NCI-H2196 (cell line): ENCODE measurements at regions not wholly inside any gene's neighbourhood (a gene's known extent, or its start where the extent isn't known, plus 50 kb on each side); places are given as distances from the start of the nearest gene placed in this dataset.

Source experiments
- DNase-seq: peaks from one replicate; lab custom pipeline; 2025; ENCODE audit not compliant: unreplicated experiment; lab: John Stamatoyannopoulos, UW

DNA sequence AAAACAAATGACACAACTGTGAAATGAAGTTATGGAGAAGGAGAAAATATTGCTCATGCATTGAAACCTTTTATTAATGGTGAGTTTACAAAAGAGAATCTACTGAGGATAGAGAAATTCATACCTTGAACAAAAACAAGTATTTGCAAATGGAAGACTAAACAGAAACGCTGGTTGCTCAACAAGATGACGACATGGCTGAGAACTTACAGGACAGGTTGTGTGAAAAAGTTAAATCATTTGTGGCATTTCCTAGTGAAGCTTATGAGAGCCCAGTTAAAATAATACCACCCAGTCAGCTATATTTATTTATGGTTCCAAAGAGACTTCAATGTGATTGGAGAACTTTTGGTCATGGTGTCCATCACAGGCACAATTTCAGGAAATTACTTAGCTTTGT, 148.6 kb upstream of the PKDCC start:
- no peak for DNase-seq

DNA sequence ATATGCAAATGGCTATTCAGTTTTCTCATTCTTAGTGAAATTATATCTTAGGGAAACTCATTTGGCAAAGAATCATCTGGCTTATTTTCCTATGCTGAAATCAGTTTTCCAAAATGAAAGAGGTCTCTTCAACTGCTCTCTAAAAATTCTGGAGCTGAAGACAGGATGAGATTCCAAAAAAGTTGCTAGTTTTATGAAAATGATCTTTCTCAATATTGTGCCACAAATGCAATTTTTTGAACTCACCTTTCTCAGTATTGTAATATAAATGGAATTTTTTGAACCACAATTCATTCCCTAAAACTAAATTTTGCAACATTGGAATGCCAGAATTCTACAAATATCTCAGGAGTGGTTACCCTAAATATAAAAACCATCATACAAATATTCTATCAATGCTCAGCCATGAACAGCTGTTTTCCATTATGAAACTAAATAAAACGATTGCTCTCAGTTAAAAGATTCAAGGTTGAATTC, 147.7 kb upstream of the PKDCC start:
- no peak for DNase-seq

DNA sequence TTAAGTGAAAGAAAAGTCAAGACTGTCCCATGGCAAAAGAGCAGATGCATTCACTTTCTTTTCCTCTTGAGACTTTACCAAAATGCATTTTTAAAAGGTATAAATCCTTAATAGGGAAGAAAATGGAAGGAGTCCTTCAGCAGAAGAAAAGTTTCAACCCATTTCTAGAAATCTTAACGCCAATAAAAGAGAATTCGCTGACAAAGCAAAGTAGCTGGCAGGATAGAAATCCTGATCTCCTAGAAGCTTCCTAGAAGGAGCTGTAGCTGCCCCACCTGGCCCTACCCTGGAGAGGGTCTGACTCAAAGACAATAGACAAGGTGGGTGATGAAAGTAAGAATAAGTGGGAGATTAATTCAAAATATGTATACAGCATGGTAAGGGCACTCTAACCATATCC, 144.9 kb upstream of the PKDCC start:
- no peak for DNase-seq

DNA sequence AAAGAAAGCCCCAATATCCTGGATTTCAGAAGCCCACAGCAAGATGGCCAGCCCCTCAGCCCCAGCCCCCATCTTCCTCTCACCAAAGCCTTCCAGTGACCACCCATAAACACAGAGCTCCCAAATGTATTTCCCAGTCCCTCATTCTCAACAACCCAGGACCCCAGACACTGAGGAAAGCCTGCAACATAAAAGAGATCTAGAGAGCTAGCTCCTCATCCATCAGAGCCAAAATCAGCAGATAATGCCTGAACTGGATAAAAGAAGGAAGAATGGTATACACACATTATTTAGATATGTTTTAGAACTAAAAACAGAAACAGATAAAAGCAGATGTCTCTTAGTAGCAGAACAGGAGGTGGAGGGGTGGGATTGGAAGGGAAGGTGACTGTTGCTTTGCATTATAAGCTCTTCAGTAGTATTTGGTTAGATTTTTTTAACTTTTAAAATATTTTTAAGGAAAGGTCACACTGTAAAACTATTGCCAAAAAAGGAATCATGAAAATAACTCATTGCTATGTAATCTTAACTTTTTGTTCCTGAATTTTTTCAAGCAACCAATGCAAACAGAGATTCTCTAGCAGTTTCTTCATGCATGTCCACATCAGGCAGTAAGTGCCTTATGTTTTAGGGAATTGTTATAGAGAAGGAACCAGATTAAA, 144.2 kb upstream of the PKDCC start:
- no peak for DNase-seq

DNA sequence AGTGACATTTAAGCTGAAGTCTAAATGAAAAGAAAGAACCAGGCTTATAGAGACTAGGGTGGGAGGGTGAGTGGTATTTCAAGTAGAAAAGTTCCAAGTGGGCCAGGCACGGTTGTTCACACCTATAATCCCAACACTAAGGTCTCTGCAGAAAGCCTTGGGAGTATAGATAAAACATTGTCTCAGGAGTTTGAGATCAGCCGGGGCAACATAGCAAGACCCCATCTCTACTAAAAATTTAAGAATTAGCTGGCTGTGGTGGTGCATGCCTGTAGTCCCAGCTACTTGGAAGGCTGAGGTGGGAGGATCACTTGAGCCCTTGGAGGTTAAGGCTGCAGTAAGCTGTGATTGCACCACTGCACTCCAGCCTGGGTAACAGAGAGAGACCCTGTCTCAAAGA, 143.4 kb upstream of the PKDCC start:
- no peak for DNase-seq

DNA sequence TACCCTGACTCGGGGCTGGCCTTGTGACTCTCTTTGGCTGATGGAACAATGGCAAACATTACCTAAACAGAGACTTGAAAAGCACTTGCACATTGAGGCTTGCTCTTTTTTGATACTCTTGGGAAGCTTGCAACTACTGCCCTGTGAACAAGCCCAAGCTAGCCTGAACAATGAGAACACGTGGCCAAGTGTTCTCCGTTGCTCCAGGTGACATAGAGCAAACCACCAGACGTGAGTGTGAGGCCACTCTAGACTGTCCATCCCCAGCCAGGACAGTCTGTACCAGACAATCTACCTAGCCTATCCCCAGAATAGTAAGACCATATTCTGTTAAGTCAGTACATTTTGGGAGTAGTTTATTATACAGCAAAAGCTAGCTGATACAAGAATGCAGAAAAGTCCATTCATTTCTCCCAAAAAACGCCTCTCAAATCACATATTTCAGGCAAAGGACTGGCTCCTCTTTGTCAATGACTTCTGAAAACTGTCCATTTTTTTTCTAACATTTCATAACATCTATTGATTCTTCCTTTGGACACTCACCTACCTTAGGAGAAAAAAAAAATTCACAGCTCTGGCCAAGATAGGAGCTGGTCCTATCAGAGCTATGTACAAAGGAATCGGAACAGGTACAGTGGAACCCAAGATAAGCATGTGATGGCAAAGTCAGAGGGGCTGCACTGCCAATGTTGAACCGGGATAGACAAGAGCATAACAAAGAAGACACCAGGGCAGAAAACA, 142.1 kb upstream of the PKDCC start:
- DNase-seq, result no peak

DNA sequence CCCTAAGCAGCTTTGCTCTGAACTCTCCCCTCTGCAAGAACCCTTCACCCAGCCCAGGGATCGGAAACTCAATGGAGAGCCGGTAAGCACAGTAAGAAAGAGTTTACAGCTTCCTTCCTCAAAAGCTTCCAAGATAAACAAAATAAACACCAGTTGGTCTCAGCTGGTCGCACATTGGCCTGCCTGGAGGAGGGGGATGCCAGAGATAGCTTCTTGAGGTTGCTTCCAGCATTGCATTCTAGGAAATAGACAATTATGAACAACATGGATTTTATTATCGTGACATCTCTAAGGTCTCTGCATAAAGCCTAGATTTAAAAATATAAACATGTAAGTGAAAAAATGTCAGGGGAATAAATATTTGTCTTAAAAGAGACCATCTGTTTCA, 141.5 kb upstream of the PKDCC start:
- DNase-seq, result no peak

DNA sequence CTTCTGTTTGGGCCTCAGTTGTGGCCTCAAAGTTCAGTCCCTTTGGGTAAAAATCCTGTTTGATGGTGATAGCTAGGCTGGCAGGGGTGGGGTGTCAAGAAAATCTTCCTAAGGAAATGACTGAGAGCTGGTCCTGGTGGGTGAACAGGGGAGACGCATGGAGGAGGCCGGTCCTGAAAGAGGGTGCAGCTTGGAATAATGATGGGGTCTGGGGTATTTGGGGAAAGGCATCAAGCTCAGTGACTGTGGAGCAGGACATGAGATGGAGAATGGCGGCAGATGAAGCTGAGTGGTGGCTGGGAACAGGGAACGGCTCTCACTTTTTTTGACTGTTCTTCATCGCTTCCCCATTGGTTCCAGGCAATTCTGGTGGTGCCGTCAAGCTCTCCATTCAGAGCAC, 140.7 kb upstream of the PKDCC start:
- DNase-seq, result no peak

DNA sequence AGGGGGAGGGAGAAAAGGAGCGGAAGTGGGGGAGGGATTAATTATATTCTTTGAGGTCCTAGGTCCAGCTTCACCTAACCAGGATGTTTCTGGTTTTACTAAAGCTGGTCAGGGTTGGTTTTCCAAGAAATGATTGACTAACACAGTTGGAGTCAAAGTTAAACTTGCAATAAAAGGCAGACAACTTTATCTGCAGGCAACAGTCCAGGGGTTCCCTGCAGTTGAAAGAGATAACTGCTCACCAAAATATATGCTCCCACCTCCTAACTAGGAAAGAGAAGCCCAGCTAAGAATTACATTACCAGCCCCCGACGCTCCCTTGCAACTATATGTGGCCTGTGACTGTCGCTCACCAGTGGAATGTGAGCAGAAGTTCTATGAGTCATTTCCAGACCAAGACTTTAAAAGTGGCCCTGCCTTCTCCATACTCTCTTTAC, 140.0 kb upstream of the PKDCC start:
- DNase-seq, result no peak

DNA sequence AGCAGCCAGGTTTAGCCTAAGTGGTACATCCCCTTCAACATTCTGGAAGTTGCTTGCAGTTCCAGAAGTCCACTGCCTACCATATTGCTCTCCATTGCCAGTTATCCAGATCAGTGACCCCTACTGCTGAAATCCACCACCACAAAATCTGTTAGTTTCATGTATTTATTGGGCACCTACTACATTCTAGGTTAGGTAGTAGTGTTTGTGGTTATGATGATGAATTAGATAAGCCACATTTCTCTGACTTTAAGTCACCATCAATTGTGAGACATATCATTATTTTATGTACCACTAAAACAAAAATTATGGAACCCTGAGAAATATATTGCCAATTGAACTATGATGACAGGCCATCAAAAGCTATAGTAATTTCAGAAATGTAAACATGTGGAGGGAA, 139.5 kb upstream of the PKDCC start:
- no peak for DNase-seq

DNA sequence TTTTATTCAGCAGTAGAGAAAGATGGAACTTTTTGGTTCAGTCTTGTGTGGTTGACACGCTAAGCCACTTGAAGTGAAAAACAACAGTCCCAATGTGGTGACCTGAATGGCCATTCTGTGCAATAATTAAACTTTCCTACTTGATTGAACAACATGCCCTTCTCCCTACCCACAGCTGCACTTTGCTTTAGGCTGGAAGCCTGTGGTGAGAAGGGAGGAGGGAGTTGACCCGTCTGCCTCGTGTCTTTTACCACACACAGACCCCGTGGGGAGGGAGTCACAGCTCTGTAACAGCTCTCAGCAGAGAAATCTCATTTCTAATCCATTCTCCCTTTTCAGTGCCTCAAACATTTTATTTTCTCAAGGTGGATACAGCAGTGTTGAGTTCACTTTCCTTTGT, 138.2 kb upstream of the PKDCC start:
- no peak for DNase-seq

DNA sequence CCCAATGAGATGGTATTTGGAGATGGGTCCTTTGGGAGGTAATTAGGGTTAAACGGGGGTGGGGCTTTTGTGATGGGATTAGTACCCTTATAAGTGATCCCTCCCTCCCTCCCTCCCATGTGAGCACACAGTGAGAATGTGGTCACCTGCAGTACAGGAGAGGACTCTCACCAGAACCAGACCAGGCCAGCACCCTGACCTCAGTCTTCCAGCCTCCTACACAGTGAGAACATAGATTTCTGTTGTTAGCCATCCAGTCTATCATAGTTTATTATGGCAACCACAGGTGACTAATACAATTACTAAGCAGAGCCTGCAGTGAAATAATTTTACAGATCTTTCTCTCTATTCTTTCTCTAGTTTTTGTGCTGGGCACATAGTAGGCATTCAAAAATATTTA, 137.7 kb upstream of the PKDCC start:
- DNase-seq, result no peak

DNA sequence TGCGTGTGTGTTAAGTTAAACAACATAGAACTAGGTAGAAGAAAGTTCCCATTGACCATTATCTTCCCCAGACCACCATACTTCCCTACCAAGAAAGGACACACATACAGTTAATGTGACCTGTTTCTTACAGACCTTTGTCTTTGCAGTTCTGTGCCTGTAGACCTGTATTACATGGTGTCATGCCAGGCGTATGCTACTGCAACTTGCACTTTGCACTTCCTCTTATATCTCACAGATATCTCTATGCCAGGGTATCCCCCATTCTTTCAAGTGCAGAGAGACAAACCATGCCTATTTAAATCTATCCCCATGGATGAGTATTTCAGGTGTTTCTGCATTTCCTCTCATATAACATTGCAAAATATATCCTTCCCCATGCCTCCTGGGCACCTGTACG, 136.8 kb upstream of the PKDCC start:
- no peak for DNase-seq

DNA sequence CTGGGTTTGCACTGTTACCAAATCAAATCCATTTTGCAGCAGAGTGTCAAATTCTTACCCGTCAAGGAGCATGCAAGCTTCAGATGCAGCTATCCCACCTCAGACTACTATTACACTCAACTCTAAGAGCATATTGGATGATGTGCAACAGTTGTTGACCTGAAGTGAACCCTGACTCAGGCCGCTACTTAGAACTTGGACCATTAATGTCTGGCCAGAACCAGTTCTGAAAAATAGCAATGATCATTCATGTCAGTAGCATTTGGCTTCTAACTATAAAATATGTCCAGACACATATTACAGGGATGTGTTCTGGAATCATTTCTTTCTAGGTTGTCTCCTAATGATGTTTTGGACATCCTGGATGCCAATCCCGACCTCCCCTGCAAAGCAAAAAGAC, 135.5 kb upstream of the PKDCC start:
- DNase-seq, result no peak

DNA sequence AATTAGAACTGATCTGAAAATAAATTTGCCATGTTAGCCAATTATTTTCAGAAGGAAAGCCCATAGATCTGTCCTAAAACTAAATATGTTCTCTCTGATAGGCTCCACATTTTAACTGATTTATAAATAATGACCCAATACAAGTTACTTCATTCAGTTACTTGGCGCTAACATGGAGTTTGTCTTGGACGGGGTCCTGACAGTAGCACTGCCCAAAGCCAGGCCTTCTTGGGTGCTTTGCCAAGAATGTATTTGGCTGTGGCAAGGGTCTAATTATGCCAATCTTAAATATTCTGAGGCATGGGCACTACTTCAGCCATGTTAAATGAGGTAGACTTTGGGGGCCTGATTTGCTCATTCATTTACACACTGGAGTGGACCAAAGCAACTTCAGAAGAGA, 135.0 kb upstream of the PKDCC start:
- DNase-seq, result no peak

DNA sequence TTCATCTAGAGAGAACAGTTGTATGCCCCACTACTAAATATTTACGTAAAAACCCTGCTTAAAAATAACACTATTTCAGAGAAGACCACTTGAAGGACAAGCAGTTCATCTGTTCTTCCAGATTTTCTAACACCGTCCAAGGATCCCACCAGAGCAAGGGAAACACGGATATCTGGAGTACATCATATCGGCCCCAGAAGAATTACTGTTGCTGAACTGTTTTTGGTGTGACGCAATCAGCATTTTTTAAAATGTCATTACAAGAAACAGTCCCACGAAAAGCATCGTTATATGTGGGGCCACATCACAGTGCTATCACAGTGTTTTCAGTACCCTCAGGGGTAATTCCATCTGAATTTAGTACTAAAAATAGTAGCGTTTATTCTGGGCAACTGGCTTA, 134.5 kb upstream of the PKDCC start:
- no peak for DNase-seq

DNA sequence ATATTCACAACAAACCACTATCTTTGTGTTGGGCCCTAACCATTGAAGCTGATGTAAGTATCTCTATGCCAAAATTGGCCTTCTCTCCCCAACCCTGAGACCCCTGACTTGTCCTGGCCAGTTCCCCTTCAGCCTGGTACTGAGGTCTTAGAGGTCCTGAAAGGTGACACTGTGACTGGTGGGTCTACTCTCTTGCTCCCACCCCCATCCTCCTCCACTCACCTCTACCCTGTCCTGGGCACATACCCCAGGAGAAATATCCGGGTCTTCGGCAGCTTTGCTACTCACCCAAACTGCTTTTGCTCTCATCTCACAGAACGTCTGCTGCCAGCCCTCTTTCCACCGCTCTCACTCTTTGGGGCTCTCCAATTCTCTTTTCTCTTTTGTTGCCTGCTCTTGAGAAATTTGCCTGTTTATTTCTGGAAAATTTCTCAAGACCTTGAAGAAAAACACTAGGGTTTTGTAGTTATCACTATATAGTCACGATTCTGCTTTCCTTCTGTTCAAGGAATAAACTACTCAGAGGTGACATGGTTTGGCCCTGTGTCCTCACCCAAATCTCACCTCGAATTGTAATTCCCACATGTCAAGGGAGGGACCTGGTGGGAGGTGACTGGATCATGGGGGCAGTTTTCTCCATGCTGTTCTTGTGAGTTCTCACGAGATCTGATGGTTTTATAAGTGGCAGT, 133.8 kb upstream of the PKDCC start:
- no peak for DNase-seq

DNA sequence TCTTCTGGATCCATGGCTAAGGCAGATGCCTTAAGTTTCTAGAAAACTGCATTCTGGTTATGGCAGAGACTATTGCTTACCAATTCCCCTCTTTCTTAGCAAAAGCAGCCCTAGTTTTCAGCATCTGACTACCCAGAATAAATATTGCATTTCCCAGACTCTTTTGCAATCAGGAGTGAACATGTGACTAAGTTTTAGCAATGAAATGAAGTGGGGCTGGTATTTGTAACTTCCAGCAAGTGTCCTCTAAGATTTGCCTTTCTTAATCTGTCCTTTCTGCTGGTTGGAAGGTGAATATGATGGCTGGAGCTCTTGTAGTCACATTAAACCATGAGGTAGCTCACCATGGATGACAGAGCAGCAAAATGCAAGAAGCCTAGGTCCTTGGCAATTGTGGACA, 132.9 kb upstream of the PKDCC start:
- DNase-seq, result no peak

DNA sequence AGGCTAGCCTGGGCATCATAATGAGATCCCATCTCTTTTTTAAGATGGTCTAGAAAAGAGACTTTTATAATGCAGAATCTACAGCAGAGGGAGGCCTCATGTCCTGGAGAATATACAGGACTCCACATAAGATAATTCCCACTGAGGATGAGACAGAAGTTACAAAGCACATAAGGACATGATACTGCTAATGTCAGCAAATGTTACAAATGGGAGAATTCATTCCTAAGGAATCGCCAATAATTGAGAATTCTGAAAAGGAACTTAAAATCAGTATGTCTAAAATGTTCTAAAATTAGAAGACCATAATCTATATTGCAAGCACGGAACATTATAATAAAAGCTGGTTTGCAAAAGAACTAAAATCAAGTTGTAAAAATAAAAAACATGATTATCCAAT, 131.6 kb upstream of the PKDCC start:
- DNase-seq, result no peak

DNA sequence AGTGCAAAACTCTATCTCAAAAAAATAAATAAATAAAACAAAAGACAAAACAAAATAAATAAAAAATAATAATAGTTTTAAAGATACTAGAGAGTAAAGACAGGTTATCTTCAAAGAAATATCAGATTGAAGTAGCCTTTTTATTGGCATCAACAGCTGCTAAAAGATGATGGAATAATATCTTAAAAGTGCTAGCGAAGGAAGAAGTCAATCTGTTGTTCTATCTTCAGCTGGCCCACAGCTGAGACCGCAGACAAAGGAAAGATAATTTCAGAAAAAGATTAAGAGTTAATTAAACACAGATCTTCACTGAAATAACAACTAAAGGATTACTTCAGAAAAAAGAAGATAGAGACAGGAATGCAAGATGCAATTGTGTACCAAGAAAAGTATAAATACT, 130.2 kb upstream of the PKDCC start:
- DNase-seq, result no peak

DNA sequence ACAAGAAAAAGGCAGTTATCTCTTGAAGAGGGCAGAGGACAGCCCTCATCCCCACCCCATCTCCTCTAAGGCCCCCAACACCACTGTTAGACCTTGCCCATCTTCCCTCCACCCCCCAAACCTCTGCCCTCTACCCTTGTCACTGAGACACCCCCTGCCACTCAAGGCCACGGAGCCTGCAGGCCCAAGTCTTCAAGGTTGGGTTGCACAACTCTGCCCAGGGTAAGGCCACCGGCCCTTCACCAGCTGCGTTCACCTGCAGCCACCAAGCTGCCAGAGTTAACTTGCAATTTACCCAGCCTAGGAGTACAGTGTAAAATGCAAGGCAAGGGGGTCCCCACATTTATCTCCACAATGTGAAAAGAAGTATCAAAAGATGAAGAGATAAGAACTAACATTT, 128.7 kb upstream of the PKDCC start:
- no peak for DNase-seq

DNA sequence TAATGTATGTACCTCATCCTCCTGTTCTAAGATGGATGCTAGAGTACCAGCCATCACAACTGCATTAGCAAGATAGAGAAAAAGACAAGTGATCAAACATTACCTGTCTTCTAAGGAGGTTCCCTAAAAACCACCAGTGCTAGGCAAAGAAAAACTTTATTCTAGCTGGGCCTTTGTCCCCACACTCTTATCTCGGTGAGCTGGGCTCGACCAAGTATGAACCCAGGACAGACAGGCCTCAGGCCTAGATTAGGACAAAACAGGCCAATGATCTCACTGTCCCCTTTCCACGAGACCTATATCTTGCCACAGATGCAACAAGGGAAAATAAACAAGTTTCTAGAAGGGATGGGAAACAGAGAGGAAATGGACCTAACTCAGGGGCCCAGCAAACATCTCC, 127.6 kb upstream of the PKDCC start:
- no peak for DNase-seq
